Prostate gland (tissue), 2 donors: ENCODE measurements at regions not wholly inside any gene's neighbourhood (a gene's known extent, or its start where the extent isn't known, plus 50 kb on each side); places are given as distances from the start of the nearest gene placed in this dataset.

Experiments used
- DNase-seq: peaks from one replicate; pipeline ENCODE4 v3.0.0-alpha.2; 2019; ENCODE audit warnings: low spot score
- H3K27ac ChIP-seq, 2 donors: fragments of 200-600 bp; sonication (generic); 2 replicates each; pipeline ENCODE4 v1.5.1; 2017 to 2019
- H3K27me3 ChIP-seq: fragments of 200-600 bp; sonication (generic); replicated peaks from 2 replicates; pipeline ENCODE4 v1.5.1; 2019; ENCODE audit not compliant: insufficient read depth
- H3K36me3 ChIP-seq, 2 donors: fragments of 200-600 bp; sonication (generic); 1 replicate in 1 of 2; 2 replicates in 1 of 2; pipeline versions ENCODE4 v1.5.1 to v1.8.1; 2017 to 2019
- H3K4me1 ChIP-seq: fragments of 200-600 bp; sonication (generic); replicated peaks from 2 replicates; pipeline ENCODE4 v1.5.1; 2019
- H3K4me3 ChIP-seq, 2 donors: fragments of 200-600 bp; sonication (generic); 2 replicates each; pipeline ENCODE4 v1.5.1; 2017 to 2019
- H3K9me3 ChIP-seq: fragments of 200-600 bp; sonication (generic); 2 replicates; pipeline ENCODE4 v1.5.1; 2017
- POLR2A ChIP-seq: fragments of 450-650 bp; IDR thresholded peaks from one replicate; pipeline ENCODE4 v1.6.1; 2016; ENCODE audit warnings: antibody characterized with exemption, mild to moderate bottlenecking
- POLR2AphosphoS5 ChIP-seq: sonication (generic); formaldehyde crosslinking; IDR thresholded peaks from one replicate; pipeline ENCODE4 v1.6.1; 2017; ENCODE audit warnings: antibody characterized with exemption
- WGBS: methylation state at CpG from one replicate; pipeline ENCODE4 v1.1.5; 2018; 5-methylcytosine and 5-hydroxymethylcytosine counted together
- intact Hi-C: fragments of 100-400 bp; cut with DNase I; formaldehyde crosslinking; loops from one replicate; pipeline ENCODE4 v1.14.2; 2022
- TF ChIP-seq, protein P1 (sequence below), 4 experiments: fragments of 200-600 bp in 2 of 4; fragments of 450-650 bp in 2 of 4; sonication (generic) in 2 of 4; IDR thresholded peaks; 1 replicate in 3 of 4; 2 replicates in 1 of 4; pipeline ENCODE4 v1.5.1; 2016 to 2019; ENCODE audit warnings: antibody characterized with exemption in 4 of 4, mild to moderate bottlenecking in 2 of 4, moderate library complexity in 2 of 4

DNA sequence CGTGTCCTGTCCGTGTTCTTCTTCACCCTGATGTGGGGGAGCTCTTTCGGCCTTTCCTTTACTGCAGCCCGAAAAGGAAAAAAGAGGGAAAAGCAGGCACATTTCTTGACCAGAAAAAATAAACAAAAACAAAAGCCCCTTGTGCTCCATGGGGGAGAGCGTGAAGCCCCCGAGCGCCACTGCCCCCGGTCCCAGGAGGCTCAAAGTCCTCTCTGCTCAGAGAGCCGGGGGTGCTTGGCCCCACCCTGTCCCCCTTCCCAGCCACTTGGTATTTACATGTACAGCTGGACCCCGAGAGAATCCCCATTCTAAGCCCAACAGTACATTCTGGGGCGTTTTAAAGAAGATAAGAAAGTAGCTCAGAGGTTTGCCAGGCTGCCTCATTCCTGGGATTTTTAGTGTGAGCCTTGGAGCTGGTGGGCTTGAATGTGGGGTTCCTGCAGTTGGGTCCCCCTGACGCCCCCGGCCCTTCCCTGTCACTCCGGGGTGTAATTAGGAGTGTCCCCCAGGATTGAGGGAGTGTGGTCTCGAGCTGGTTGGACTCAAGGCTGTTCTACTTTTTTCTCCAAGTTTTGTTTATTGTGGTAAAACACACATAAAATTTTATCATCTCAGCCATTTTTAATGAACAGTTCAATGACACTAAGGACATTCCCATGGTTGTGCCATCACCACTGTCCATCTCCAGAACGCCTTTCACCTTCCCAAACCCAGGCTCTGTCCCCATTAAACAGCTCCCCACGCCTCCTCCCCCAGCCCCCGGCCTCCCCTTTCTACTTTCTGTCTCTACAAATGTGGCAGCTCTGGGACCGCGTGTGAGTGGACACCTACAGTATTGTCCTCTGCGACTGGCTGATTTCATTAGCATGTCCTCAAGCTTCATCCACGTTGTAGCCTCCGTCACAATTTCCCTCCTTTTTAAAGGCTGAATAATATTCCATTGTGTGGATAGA is 55.7 kb upstream of the BHLHE23 start:
- WGBS, result 76% methylated on average over 23 of the region's 23 CpGs
- TF ChIP-seq POLR2AphosphoS5, result no peak
- Histone ChIP-seq H3K9me3 (no peaks in the 10 kb centered on the region), H3K4me1 (no peaks in the 10 kb centered on the region), H3K27ac (no peak overlapping the region), H3K4me3 (no peak overlapping the region), H3K27me3 (peaks cover 15% of the 10 kb centered on the region), H3K36me3 (no peaks in the 10 kb centered on the region)
- intact Hi-C loops, result no loop called here
- no peak for DNase-seq

DNA sequence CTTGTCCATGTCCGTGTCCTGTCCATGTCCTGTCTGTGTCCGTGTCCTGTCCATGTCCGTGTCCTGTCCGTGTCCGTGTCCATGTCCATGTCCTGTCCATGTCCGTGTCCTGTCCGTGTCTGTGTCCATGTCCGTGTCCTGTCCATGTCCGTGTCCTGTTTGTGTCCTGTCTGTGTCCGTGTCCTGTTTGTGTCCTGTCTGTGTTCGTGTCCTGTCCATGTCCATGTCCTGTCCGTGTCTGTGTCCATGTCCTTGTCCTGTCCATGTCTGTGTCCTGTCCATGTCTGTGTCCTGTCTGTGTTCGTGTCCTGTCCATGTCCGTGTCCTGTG is 55.0 kb upstream of the BHLHE23 start:
- no peaks in the 10 kb centered on the region for H3K9me3 ChIP-seq
- intact Hi-C loops, result no loop called here
- no peak for TF ChIP-seq POLR2A
- TF ChIP-seq, protein P1, sequence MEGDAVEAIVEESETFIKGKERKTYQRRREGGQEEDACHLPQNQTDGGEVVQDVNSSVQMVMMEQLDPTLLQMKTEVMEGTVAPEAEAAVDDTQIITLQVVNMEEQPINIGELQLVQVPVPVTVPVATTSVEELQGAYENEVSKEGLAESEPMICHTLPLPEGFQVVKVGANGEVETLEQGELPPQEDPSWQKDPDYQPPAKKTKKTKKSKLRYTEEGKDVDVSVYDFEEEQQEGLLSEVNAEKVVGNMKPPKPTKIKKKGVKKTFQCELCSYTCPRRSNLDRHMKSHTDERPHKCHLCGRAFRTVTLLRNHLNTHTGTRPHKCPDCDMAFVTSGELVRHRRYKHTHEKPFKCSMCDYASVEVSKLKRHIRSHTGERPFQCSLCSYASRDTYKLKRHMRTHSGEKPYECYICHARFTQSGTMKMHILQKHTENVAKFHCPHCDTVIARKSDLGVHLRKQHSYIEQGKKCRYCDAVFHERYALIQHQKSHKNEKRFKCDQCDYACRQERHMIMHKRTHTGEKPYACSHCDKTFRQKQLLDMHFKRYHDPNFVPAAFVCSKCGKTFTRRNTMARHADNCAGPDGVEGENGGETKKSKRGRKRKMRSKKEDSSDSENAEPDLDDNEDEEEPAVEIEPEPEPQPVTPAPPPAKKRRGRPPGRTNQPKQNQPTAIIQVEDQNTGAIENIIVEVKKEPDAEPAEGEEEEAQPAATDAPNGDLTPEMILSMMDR (IDR thresholded peaks at IDR 0.05), result no peak
- TF ChIP-seq POLR2AphosphoS5, result no peak

DNA sequence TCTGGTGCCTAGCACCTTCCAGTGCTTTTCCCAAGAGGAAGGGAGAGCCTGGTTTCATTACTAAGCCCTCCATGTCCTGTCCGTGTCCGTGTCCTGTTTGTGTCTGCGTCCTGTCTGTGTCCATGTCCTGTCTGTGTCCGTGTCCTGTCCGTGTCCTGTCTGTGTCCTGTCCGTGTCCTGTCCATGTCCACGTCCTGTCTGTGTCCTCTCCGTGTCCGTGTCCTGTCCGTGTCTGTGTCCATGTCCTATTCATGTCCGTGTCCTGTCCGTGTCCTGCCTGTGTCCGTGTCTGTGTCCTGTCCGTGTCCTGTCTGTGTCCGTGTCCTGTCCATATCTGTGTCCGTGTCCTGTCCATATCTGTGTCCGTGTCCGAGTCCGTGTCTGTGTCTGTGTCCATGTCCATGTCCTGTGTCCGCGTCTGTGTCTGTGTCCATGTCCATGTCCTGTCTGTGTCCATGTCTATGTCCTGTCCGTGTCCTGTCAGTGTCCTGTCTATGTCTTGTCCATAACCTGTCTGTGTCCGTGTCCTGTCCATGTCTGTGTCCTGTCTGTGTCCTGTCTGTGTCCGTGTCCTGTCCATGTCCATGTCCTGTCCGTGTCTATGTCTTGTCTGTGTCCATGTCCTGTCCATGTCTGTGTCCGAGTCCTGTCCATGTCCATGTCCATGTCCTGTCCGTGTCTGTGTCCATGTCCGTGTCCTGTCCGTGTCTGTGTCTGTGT is 54.4 kb upstream of the BHLHE23 start:
- no peak for TF ChIP-seq POLR2A
- TF ChIP-seq, protein P1 (IDR thresholded peaks at IDR 0.05), result no peak
- TF ChIP-seq POLR2AphosphoS5, result no peak
- H3K4me3 ChIP-seq, result no peak overlapping the region
- no peak for DNase-seq
- no peaks in the 10 kb centered on the region for H3K9me3 ChIP-seq
- no peak overlapping the region for H3K27ac ChIP-seq
- no peaks in the 10 kb centered on the region for H3K36me3 ChIP-seq
- 93% methylated on average over 29 of the region's 29 CpGs for WGBS
- peaks cover 13% of the 10 kb centered on the region for H3K27me3 ChIP-seq
- intact Hi-C loops, result no loop called here
- peaks cover 2% of the 10 kb centered on the region for H3K4me1 ChIP-seq

More for the DNA sequence above, 55.0 kb upstream of the BHLHE23 start:
- H3K27me3 ChIP-seq, result peaks cover 13% of the 10 kb centered on the region
- DNase-seq, result no peak
- 86% methylated on average over 14 of the region's 14 CpGs for WGBS
- no peaks in the 10 kb centered on the region for H3K4me1 ChIP-seq
- H3K4me3 ChIP-seq, result no peak overlapping the region
- no peaks in the 10 kb centered on the region for H3K36me3 ChIP-seq
- no peak overlapping the region for H3K27ac ChIP-seq

DNA sequence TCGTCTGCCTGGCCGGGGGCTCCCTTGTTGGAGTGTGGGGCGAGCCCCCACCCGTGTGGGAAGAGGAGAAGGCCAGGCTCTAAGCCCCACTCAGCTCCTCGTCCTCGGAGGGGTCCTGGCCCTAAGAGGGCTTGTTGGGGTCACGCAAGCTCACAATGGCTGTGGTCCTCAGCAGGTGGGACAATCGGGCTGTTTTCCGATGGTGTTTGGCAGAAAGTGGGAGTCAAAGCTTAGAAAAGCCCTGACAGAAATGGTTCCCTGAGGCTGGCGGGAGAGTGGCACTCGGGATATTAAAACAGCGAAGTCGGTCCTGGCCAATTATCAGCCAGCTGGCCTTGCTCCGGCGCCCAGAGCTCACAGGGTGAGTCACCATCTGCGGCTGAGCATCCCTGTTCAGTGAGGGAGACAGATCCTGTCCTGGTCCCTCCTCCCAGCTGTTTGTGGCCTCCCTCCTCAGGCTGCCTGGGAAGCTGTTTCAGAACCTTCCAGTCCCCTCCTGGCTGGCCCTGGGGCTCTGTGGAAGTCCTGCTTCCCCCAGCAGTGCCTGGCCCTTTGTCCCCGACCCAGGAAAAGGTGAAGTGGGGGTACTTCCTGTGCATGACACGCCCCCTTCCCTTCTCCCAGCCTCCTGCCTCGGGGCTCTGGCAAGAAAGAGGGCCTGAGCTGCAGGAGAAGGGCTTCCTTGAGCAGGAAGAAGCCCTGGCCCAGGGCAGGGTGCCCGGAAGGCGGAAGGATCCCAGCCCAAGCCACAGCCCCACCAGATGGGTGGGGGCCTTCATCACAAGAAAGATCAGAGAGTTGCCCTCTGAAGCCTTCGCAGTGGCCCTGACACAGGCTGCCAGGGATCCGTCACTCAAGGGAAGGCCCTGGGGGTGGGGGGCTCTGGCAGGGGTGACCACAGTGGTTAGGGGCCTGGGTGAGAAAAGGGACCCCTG is 53.6 kb upstream of the BHLHE23 start:
- H3K4me3 ChIP-seq, result no peak overlapping the region
- intact Hi-C loops, result no loop called here
- H3K27ac ChIP-seq, result no peak overlapping the region
- peaks cover 13% of the 10 kb centered on the region for H3K27me3 ChIP-seq
- H3K4me1 ChIP-seq, result peaks cover 2% of the 10 kb centered on the region
- no peak for TF ChIP-seq POLR2A
- TF ChIP-seq, protein P1 (IDR thresholded peaks at IDR 0.05), result no peak
- WGBS, result 60% methylated on average over 23 of the region's 23 CpGs
- no peaks in the 10 kb centered on the region for H3K36me3 ChIP-seq
- H3K9me3 ChIP-seq, result no peaks in the 10 kb centered on the region
- DNase-seq, result no peak

DNA sequence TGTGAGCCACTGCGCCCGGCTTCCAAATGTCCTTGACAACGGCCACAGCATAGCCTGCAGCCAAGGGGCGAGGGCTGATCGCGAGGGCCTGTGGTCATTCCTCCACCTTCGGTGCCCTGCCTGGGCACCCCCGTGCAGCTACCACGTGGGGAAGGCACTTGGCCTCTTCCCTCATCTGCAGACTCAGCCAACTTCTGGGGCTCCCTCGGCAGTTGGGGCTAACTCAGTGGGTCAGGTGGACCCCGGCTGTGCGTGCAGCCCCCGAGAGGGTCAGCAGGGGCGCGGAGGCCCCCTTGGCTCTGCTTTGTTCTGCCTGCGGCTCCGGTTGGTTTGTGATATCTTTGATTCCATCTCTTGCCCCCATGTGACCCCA is 52.9 kb upstream of the BHLHE23 start:
- Histone ChIP-seq H3K27ac (no peak overlapping the region), H3K4me1 (peaks cover 2% of the 10 kb centered on the region), H3K27me3 (peaks cover 13% of the 10 kb centered on the region), H3K9me3 (no peaks in the 10 kb centered on the region), H3K4me3 (no peak overlapping the region), H3K36me3 (no peaks in the 10 kb centered on the region)
- intact Hi-C loops, result loop anchor here (5.0 kb wide), 2 partner anchors 118 to 168 kb away; no protein-coding TSS in a partner anchor
- no peak for TF ChIP-seq POLR2A
- TF ChIP-seq, protein P1 (IDR thresholded peaks at IDR 0.05), result no peak
- no peak for TF ChIP-seq POLR2AphosphoS5
- no peak for DNase-seq
- WGBS, result 88% methylated on average over 17 of the region's 17 CpGs
